Osteocyte (in vitro differentiated cells): ENCODE measurements at regions not wholly inside any gene's neighbourhood (a gene's known extent, or its start where the extent isn't known, plus 50 kb on each side); places are given as distances from the start of the nearest gene placed in this dataset.

Experiments
- DNase-seq: peaks from one replicate; pipeline ENCODE4 v3.0.0; 2021; ENCODE audit warnings: mixed read lengths; ENCODE audit not compliant: unreplicated experiment; ENCODE audit errors: extremely low spot score
- H3K27ac Mint-ChIP-seq: one replicate; pipeline ENCODE4 v1.8.0; 2021; ENCODE audit warnings: mild to moderate bottlenecking, mixed read lengths; ENCODE audit not compliant: unreplicated experiment
- H3K27me3 Mint-ChIP-seq: one replicate; pipeline ENCODE4 v1.8.0; 2021; ENCODE audit warnings: mixed read lengths; ENCODE audit not compliant: unreplicated experiment
- H3K36me3 Mint-ChIP-seq: one replicate; pipeline ENCODE4 v1.8.0; 2021; ENCODE audit warnings: mixed read lengths; ENCODE audit not compliant: unreplicated experiment
- H3K4me1 Mint-ChIP-seq: one replicate; pipeline ENCODE4 v1.8.0; 2021; ENCODE audit warnings: mixed read lengths; ENCODE audit not compliant: unreplicated experiment
- H3K4me3 Mint-ChIP-seq: one replicate; pipeline ENCODE4 v1.8.0; 2021; ENCODE audit warnings: mild to moderate bottlenecking, moderate library complexity, mixed read lengths; ENCODE audit not compliant: unreplicated experiment
- H3K9me3 Mint-ChIP-seq: one replicate; pipeline ENCODE4 v1.8.0; 2021; ENCODE audit warnings: mixed read lengths; ENCODE audit not compliant: unreplicated experiment
- CTCF ChIP-seq: fragments of 200-600 bp; sonication (generic); IDR thresholded peaks from 2 replicates; pipeline ENCODE4 v1.5.0; 2021; ENCODE audit warnings: antibody characterized with exemption, mild to moderate bottlenecking, moderate library complexity

- no peak for TF ChIP-seq CTCF
- DNase-seq, result no peak
- peaks cover 8% of the 10 kb centered on the region for H3K4me1 Mint-ChIP-seq
- no peak overlapping the region for H3K4me3 Mint-ChIP-seq
- H3K27me3 Mint-ChIP-seq, result peaks cover 8% of the 10 kb centered on the region
- no peak overlapping the region for H3K27ac Mint-ChIP-seq
- no peaks in the 10 kb centered on the region for H3K9me3 Mint-ChIP-seq
- H3K36me3 Mint-ChIP-seq, result no peaks in the 10 kb centered on the region
These were observed 80.0 kb downstream of the AREG start for GRCh38 chr4:74524985-74525384.

GRCh38 chr4:74527049-74527448 is 82.1 kb downstream of the AREG start:
- TF ChIP-seq CTCF, result no peak
- Mint-ChIP-seq H3K27me3 (peaks cover 8% of the 10 kb centered on the region), H3K4me1 (peaks cover 13% of the 10 kb centered on the region), H3K4me3 (no peak overlapping the region), H3K27ac (no peak overlapping the region), H3K9me3 (no peaks in the 10 kb centered on the region), H3K36me3 (no peaks in the 10 kb centered on the region)
- no peak for DNase-seq

DNA sequence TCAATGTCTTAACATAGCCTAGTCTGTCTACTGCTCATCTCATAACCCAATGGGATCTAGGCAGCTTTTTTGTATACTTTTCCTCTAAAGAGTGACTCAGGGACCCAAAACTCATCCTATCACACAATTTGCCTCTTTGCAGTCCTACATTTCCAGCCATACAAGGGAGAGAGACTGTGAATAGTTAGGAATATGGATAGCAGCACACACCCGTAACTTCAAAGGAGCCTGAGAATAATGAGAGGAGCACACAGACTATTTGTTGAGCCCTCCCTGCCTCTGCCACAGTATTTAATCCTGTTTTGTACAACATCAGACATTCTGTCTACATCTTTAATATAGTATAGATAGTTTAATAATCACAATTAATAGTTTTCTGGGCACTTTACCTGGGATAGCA is 83.2 kb downstream of the AREG start:
- no peak overlapping the region for H3K4me3 Mint-ChIP-seq
- H3K36me3 Mint-ChIP-seq, result no peaks in the 10 kb centered on the region
- H3K27me3 Mint-ChIP-seq, result peaks cover 8% of the 10 kb centered on the region
- no peak overlapping the region for H3K27ac Mint-ChIP-seq
- no peaks in the 10 kb centered on the region for H3K9me3 Mint-ChIP-seq
- H3K4me1 Mint-ChIP-seq, result peaks cover 17% of the 10 kb centered on the region
- DNase-seq, result no peak
- TF ChIP-seq CTCF, result no peak

DNA sequence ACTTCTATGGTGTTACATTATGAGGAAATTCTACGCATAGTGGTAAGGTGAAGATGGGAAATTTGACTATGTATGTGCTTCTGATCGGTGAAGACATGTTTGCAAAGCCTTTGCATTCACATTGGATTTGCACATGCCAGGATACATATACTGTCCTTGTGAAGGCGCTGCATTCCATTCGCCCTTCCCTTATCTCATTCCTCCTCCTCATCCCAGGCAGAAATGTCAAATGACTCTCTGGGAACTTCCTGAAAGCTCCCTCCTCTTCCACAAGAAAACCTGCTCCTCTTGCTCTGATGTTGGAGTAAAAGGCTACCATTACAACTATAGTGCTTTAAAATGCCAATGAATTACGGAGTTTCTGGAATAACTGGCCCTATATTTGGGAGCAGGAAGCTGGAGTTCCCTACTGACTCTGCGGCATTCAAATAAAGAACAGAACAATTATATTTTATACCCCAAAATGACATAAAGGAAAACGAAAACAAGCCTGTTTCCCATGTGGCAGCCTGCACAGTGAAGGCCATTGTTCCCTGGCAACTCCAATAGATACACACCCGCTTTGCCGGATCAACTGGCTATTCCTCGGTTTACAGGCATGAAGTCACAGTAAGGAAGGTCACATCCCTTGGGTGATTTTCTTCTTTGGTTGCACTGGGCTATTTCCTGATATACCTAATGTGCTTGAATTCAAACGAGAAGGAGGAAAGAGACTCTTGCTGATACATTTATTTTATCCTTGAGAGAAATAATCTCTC is 84.5 kb downstream of the AREG start:
- Mint-ChIP-seq H3K36me3 (no peaks in the 10 kb centered on the region), H3K9me3 (no peaks in the 10 kb centered on the region), H3K4me1 (peaks cover 17% of the 10 kb centered on the region), H3K27me3 (peaks cover 8% of the 10 kb centered on the region), H3K4me3 (no peak overlapping the region), H3K27ac (no peak overlapping the region)
- no peak for DNase-seq
- TF ChIP-seq CTCF, result no peak

DNA sequence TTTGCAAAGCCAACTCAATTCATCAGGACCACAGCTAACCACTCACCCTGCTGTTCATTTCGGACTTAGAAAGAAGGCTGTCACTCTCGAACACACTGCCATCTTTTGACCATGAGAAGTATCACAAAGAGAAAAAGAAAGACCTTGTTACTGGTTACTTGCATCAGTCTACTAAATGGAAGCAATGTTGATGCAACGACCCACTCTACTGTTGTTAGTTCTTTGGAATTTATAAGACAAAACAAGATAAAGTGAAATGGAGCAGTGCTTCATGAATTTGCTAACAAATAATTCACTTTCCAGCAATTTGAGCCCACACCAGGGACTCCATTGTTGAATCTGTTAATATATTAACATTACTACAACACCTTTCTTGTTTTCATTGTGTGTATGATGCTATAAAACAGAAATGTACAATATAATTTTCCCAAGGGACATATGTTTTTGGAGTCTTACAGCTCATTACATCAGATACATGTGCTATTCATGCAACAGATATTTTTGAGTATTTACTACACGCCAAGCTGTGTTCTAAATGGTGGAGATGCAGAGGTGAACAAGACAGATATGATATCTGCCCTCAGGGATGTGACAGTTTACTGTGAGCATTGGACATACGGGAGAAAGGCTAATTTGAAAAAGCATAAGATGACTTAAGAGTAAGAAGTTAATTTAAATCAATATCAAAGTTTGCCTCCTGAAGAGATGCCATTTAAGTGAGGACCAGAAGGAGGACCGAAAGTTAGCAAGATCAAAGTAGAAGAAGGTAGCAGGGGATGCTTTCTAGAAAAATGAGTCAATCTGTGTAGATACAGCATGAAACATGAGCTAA is 87.2 kb downstream of the AREG start:
- peak overlapping the region; percentile 59 for H3K27ac Mint-ChIP-seq
- no peak overlapping the region for H3K4me3 Mint-ChIP-seq
- H3K9me3 Mint-ChIP-seq, result no peaks in the 10 kb centered on the region
- peak; percentile 76 for TF ChIP-seq CTCF
- H3K4me1 Mint-ChIP-seq, result peaks cover 21% of the 10 kb centered on the region
- H3K27me3 Mint-ChIP-seq, result peaks cover 4% of the 10 kb centered on the region
- no peaks in the 10 kb centered on the region for H3K36me3 Mint-ChIP-seq
- no peak for DNase-seq
